ENCODE measurements at regions not wholly inside any gene's neighbourhood (a gene's known extent, or its start where the extent isn't known, plus 50 kb on each side); places are given as distances from the start of the nearest gene placed in this dataset.

GRCh38 chr5:24353016-24353415, 291.8 kb downstream of the CDH10 start:
- intact Hi-C loops (cut with DNase I, micrococcal nuclease), result no loop called here
- no peaks in the 10 kb centered on the region for H3K36me3 ChIP-seq (ENCODE audit: low read depth)
- H3K9me3 ChIP-seq, result no peaks in the 10 kb centered on the region
- no peaks in the 10 kb centered on the region for H3K4me1 ChIP-seq (ENCODE audit: low read depth)
- ATAC-seq, result no peak
- DNase-seq, result no peak
- no peak for TF ChIP-seq CTCF (IDR thresholded peaks at IDR 0.05)
- H3K4me3 ChIP-seq, result no peak overlapping the region

- Histone ChIP-seq H3K36me3 (ENCODE audit: low read depth) (no peaks in the 10 kb centered on the region), H3K4me3 (no peak overlapping the region), H3K4me1 (ENCODE audit: low read depth) (no peaks in the 10 kb centered on the region), H3K9me3 (no peaks in the 10 kb centered on the region)
- DNase-seq (no peak), ATAC-seq (no peak)
- intact Hi-C loops (cut with DNase I, micrococcal nuclease), result no loop called here
- no peak for TF ChIP-seq CTCF (IDR thresholded peaks at IDR 0.05)
Measured at GRCh38 chr5:24353611-24354010, 291.2 kb downstream of the CDH10 start.

GRCh38 chr5:24363789-24364481, 280.8 kb downstream of the CDH10 start:
- intact Hi-C loops (cut with DNase I, micrococcal nuclease), result no loop called here
- Histone ChIP-seq H3K36me3 (ENCODE audit: low read depth) (no peaks in the 10 kb centered on the region), H3K9me3 (no peaks in the 10 kb centered on the region), H3K4me3 (no peak overlapping the region), H3K4me1 (ENCODE audit: low read depth) (no peaks in the 10 kb centered on the region)
- DNase-seq (no peak), ATAC-seq (no peak)
- no peak for TF ChIP-seq CTCF (IDR thresholded peaks at IDR 0.05)

- H3K36me3 ChIP-seq (ENCODE audit: low read depth), result no peaks in the 10 kb centered on the region
- TF ChIP-seq CTCF (IDR thresholded peaks at IDR 0.05), result no peak
- intact Hi-C loops (cut with DNase I, micrococcal nuclease), result no loop called here
- H3K4me3 ChIP-seq, result no peak overlapping the region
- DNase-seq (no peak), ATAC-seq (no peak)
- no peaks in the 10 kb centered on the region for H3K4me1 ChIP-seq (ENCODE audit: low read depth)
- no peaks in the 10 kb centered on the region for H3K9me3 ChIP-seq
Measured at GRCh38 chr5:24364711-24365110, 280.1 kb downstream of the CDH10 start.

GRCh38 chr5:24365406-24365805, 279.4 kb downstream of the CDH10 start:
- no peaks in the 10 kb centered on the region for H3K9me3 ChIP-seq
- DNase-seq (no peak), ATAC-seq (no peak)
- no peaks in the 10 kb centered on the region for H3K36me3 ChIP-seq (ENCODE audit: low read depth)
- no peak for TF ChIP-seq CTCF (IDR thresholded peaks at IDR 0.05)
- no peaks in the 10 kb centered on the region for H3K4me1 ChIP-seq (ENCODE audit: low read depth)
- intact Hi-C loops (cut with DNase I, micrococcal nuclease), result no loop called here
- H3K4me3 ChIP-seq, result no peak overlapping the region

- no peak overlapping the region for H3K4me3 ChIP-seq
- intact Hi-C loops (cut with DNase I, micrococcal nuclease), result no loop called here
- no peaks in the 10 kb centered on the region for H3K36me3 ChIP-seq (ENCODE audit: low read depth)
- no peaks in the 10 kb centered on the region for H3K4me1 ChIP-seq (ENCODE audit: low read depth)
- ATAC-seq (no peak), DNase-seq (no peak)
- H3K9me3 ChIP-seq, result no peaks in the 10 kb centered on the region
- TF ChIP-seq CTCF (IDR thresholded peaks at IDR 0.05), result no peak
Measured at GRCh38 chr5:24367216-24367615, 277.6 kb downstream of the CDH10 start.
